GM12878 (cell line): ENCODE measurements at regions not wholly inside any gene's neighbourhood (a gene's known extent, or its start where the extent isn't known, plus 50 kb on each side); places are given as distances from the start of the nearest gene placed in this dataset.

Source experiments
- ATAC-seq: fragments of 200-7000 bp; cut with Tn5 transposase; 3 replicates; pipeline ENCODE4 v1.9.1; 2020; ENCODE audit warnings: mild to moderate bottlenecking, moderate library complexity
- BruUV-seq: library from RNA; stranded (reverse); fragments of 400-500 nt; replicated peaks from 2 replicates; lab custom pipeline; 2021; lab: Mats Ljungman, UMichigan
- CTCF ChIA-PET: fragments of 300-600 bp; sonication (Branson Sonifier 250); formaldehyde crosslinking; extraction: SDS; loops from one replicate; lab custom pipeline; 2021; ENCODE audit warnings: inconsistent platforms; lab: Yijun Ruan, JAX
- POLR2A ChIA-PET: fragments of 350-600 bp; formaldehyde crosslinking; extraction: SDS; loops from one replicate; lab custom pipeline; 2021; ENCODE audit warnings: inconsistent platforms; lab: Charles Lee
- RAD21 ChIA-PET: fragments of 300-600 bp; sonication (Branson Sonifier 250); formaldehyde crosslinking; loops from one replicate; lab custom pipeline; 2023; ENCODE audit warnings: antibody characterized with exemption; ENCODE audit not compliant: unreplicated experiment; lab: Charles Lee
- SMC1A ChIA-PET: fragments of 300-600 bp; sonication (Branson Sonifier 250); formaldehyde crosslinking; loops from one replicate; lab custom pipeline; 2023; ENCODE audit not compliant: unreplicated experiment, uncharacterized antibody; lab: Charles Lee
- DNase-seq: peaks from one replicate; pipeline ENCODE4 v3.0.0-alpha.2; 2011; ENCODE audit warnings: low read depth, low spot score
- FAIRE-seq: peaks from 3 replicates; lab custom pipeline; 2011; peaks lifted over from hg19 to GRCh38; lab: Jason Lieb, UNC
- H2AFZ ChIP-seq: 2 replicates; pipeline ENCODE4 v1.6.0; 2011; ENCODE audit warnings: low read depth, low read length, control low read depth; ENCODE audit not compliant: control insufficient read depth
- H3K27ac ChIP-seq: 2 replicates; pipeline ENCODE4 v1.5.1; 2011; ENCODE audit warnings: control low read depth; ENCODE audit not compliant: control insufficient read depth, insufficient read depth
- H3K27me3 ChIP-seq, 2 experiments: replicated peaks in 1 of 2; 2 replicates each; pipeline versions ENCODE4 v1.6.0 to v1.6.1; 2011; ENCODE audit warnings: low read length in 1 of 2; ENCODE audit not compliant: control insufficient read depth in 2 of 2, insufficient read depth in 2 of 2
- H3K36me3 ChIP-seq, 2 experiments: 2 replicates each; pipeline ENCODE4 v1.5.1; 2011; ENCODE audit warnings: low read length in 1 of 2; ENCODE audit not compliant: control insufficient read depth in 2 of 2, insufficient read depth in 2 of 2
- H3K4me1 ChIP-seq: 2 replicates; pipeline ENCODE4 v1.6.1; 2011; ENCODE audit warnings: mild to moderate bottlenecking, low read length, moderate library complexity, mixed read lengths; ENCODE audit not compliant: control insufficient read depth, insufficient read depth
- H3K4me2 ChIP-seq: 2 replicates; pipeline ENCODE4 v1.6.0; 2011; ENCODE audit warnings: control low read depth; ENCODE audit not compliant: control insufficient read depth, insufficient read depth
- H3K4me3 ChIP-seq: fragments of 200-600 bp; sonication (generic); 2 replicates; pipeline ENCODE4 v1.5.1; 2016
- H3K79me2 ChIP-seq: 2 replicates; pipeline ENCODE4 v1.6.0; 2011; ENCODE audit warnings: low read length; ENCODE audit not compliant: control insufficient read depth, insufficient read depth
- H3K9ac ChIP-seq: 2 replicates; pipeline ENCODE4 v1.8.0; 2011; ENCODE audit warnings: low read length, control low read depth, mixed read lengths; ENCODE audit not compliant: control insufficient read depth, insufficient read depth
- H3K9me3 ChIP-seq: replicated peaks from 3 replicates; pipeline ENCODE4 v1.5.1; 2011; ENCODE audit warnings: mild to moderate bottlenecking, low read length; ENCODE audit not compliant: control insufficient read depth, insufficient read depth
- H4K20me1 ChIP-seq: 2 replicates; pipeline ENCODE4 v1.6.0; 2011; ENCODE audit not compliant: control insufficient read depth, insufficient read depth
- CHD2 ChIP-seq: IDR thresholded peaks from 2 replicates; pipeline ENCODE4 v1.6.1; 2011; ENCODE audit warnings: low read depth, low read length, improper control_type of control experiment, borderline replicate concordance
- IKZF1 ChIP-seq: fragments of 450-650 bp; conservative IDR thresholded peaks from 2 replicates; pipeline ENCODE4 v1.6.1; 2017; ENCODE audit warnings: antibody characterized with exemption, mild to moderate bottlenecking
- NFXL1 ChIP-seq: fragments of 450-650 bp; IDR thresholded peaks from 2 replicates; pipeline ENCODE4 v1.6.1; 2017; ENCODE audit warnings: antibody characterized with exemption, mild to moderate bottlenecking, borderline replicate concordance
- POU2F2 ChIP-seq: IDR thresholded peaks from 3 replicates; pipeline ENCODE4 v1.6.1; 2011; ENCODE audit warnings: low read depth, mild to moderate bottlenecking, low read length, borderline replicate concordance
- TARDBP ChIP-seq: IDR thresholded peaks from 2 replicates; pipeline ENCODE4 v1.6.1; 2016; ENCODE audit warnings: borderline replicate concordance
- TCF12 ChIP-seq: IDR thresholded peaks from 2 replicates; pipeline ENCODE4 v1.6.1; 2011; ENCODE audit warnings: low read depth, mild to moderate bottlenecking, low read length
- WGBS: methylation state at CpG from one replicate; pipeline ENCODE4 v1.1.6; 2016; ENCODE audit warnings: low lambda C conversion rate; ENCODE audit not compliant: insufficient replicate concordance, insufficient coverage; ENCODE audit errors: missing lambda C conversion rate; 5-methylcytosine and 5-hydroxymethylcytosine counted together
- in situ Hi-C: fragments of 300-500 bp; cut with MboI; formaldehyde crosslinking; loops from 9 replicates; pipeline ENCODE4 v1.14.3; 2018; ENCODE audit warnings: mixed read lengths
- intact Hi-C: fragments of 100-400 bp; cut with micrococcal nuclease; formaldehyde crosslinking; loops from one replicate; pipeline ENCODE4 v1.14.2; 2022; ENCODE audit not compliant: unreplicated experiment
- TF ChIP-seq, protein P1 (sequence below): fragments of 450-650 bp; IDR thresholded peaks from 2 replicates; pipeline ENCODE4 v1.6.1; 2017; ENCODE audit warnings: low read depth, mild to moderate bottlenecking, moderate library complexity
- TF ChIP-seq, protein P2 (sequence below): fragments of 450-650 bp; IDR thresholded peaks from 2 replicates; pipeline ENCODE4 v1.6.1; 2018; ENCODE audit warnings: mild to moderate bottlenecking, low read depth, moderate library complexity; ENCODE audit not compliant: partially characterized antibody
- TF ChIP-seq, protein P3 (sequence below): IDR thresholded peaks from 2 replicates; pipeline ENCODE4 v1.6.1; 2012; ENCODE audit warnings: low read depth, low read length, improper control_type of control experiment

DNA sequence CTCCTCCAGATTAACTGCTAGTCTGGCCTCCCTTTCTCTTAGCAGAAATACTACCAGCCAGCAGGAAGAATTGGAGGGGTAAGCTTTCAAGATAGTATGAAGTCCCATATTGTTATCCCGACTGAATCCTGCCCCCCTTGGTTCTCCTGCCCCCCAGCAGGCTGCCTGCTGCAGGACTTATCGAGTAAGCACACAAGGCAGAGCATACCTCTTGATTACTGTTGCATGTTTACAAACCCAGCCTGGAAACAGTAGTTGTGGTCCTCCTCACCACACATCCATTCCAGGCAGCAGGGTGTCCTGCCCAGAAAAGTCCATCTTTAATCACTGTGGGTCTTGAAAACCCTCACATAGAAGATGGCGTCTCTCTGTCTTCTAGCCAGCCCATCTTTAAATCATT is 66.8 kb upstream of the PPP2R3A start (continued):
- TF ChIP-seq, protein P1, sequence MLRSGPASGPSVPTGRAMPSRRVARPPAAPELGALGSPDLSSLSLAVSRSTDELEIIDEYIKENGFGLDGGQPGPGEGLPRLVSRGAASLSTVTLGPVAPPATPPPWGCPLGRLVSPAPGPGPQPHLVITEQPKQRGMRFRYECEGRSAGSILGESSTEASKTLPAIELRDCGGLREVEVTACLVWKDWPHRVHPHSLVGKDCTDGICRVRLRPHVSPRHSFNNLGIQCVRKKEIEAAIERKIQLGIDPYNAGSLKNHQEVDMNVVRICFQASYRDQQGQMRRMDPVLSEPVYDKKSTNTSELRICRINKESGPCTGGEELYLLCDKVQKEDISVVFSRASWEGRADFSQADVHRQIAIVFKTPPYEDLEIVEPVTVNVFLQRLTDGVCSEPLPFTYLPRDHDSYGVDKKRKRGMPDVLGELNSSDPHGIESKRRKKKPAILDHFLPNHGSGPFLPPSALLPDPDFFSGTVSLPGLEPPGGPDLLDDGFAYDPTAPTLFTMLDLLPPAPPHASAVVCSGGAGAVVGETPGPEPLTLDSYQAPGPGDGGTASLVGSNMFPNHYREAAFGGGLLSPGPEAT = no peak
- TF ChIP-seq TCF12 = no peak
- TF ChIP-seq IKZF1 = no peak
- TF ChIP-seq CHD2 = no peak
- TF ChIP-seq POU2F2 = no peak
- TF ChIP-seq NFXL1 = no peak
- TF ChIP-seq, all 136 proteins: peak for 0

DNA sequence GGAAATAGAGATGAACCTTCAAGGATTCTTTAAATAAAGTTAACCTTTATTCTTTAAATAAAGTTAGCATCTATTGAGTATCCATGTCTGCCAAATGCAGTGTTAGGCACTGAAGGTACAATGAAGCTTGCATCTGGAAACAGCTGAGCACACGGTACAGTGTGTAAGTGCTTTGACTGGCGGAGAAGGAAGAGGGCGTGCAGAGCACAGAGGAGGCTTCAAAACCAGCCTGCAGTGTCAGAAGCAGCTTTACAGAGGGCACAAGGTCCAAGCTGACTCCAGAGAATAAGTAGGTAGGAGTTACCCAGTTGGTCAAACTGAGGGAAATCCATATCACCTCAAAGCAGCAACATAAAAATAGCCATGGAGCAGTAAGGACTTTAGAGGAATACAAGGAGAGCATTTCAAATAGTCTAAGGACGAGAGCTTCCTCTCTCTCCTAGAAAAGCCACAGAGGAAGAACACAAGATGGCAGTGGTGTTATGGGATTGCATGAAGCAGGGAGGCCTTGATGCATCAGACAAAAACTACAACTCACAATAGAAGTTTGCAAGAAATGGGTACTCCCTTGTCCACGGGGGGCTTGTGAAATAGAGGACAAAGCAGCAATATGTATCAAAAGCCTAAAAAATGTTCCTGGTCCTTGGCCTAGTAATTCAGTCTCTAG is 60.3 kb upstream of the PPP2R3A start:
- Histone ChIP-seq H3K9ac (no peak overlapping the region), H3K27ac (no peak overlapping the region), H3K36me3 (no peaks in the 10 kb centered on the region), H3K27me3 (no peaks in the 10 kb centered on the region), H3K4me3 (no peak overlapping the region), H3K4me1 (no peaks in the 10 kb centered on the region), H2AFZ (no peak overlapping the region), H3K9me3 (no peaks in the 10 kb centered on the region), H3K79me2 (no peaks in the 10 kb centered on the region), H4K20me1 (no peaks in the 10 kb centered on the region), H3K4me2 (no peak overlapping the region)
- intact Hi-C loops (no loop called here), in situ Hi-C loops (no loop called here)
- ChIA-PET POLR2A (no interaction called here), SMC1A (interaction anchor here (1.1 kb wide), 1 partner anchor 136 kb away, joined by 3 read pairs; no protein-coding TSS in a partner anchor), RAD21 (no interaction called here), CTCF (interaction anchor here (0.6 to 1.8 kb wide), 3 partner anchors 137 to 514 kb away, joined by 4 to 7 read pairs (median 4); no protein-coding TSS in a partner anchor)
- no peak for DNase-seq
- 0% methylated on average over 5 of the region's 5 CpGs for WGBS
- no peak for ATAC-seq
- BruUV-seq = no TSS peak
- no peak for FAIRE-seq
- TF ChIP-seq, protein P2, sequence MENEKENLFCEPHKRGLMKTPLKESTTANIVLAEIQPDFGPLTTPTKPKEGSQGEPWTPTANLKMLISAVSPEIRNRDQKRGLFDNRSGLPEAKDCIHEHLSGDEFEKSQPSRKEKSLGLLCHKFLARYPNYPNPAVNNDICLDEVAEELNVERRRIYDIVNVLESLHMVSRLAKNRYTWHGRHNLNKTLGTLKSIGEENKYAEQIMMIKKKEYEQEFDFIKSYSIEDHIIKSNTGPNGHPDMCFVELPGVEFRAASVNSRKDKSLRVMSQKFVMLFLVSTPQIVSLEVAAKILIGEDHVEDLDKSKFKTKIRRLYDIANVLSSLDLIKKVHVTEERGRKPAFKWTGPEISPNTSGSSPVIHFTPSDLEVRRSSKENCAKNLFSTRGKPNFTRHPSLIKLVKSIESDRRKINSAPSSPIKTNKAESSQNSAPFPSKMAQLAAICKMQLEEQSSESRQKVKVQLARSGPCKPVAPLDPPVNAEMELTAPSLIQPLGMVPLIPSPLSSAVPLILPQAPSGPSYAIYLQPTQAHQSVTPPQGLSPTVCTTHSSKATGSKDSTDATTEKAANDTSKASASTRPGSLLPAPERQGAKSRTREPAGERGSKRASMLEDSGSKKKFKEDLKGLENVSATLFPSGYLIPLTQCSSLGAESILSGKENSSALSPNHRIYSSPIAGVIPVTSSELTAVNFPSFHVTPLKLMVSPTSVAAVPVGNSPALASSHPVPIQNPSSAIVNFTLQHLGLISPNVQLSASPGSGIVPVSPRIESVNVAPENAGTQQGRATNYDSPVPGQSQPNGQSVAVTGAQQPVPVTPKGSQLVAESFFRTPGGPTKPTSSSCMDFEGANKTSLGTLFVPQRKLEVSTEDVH = no peak
- TF ChIP-seq, protein P3, sequence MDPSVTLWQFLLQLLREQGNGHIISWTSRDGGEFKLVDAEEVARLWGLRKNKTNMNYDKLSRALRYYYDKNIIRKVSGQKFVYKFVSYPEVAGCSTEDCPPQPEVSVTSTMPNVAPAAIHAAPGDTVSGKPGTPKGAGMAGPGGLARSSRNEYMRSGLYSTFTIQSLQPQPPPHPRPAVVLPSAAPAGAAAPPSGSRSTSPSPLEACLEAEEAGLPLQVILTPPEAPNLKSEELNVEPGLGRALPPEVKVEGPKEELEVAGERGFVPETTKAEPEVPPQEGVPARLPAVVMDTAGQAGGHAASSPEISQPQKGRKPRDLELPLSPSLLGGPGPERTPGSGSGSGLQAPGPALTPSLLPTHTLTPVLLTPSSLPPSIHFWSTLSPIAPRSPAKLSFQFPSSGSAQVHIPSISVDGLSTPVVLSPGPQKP = no peak
- no peak for TF ChIP-seq TARDBP
